ENCODE measurements at regions not wholly inside any gene's neighbourhood (a gene's known extent, or its start where the extent isn't known, plus 50 kb on each side); places are given as distances from the start of the nearest gene placed in this dataset.

GRCh38 chr6:134626086-134626485 is 308.2 kb upstream of the SGK1 start:
- no peaks in the 10 kb centered on the region for H3K36me3 ChIP-seq
- no peaks in the 10 kb centered on the region for H3K4me1 ChIP-seq
- H3K27ac ChIP-seq, result no peak overlapping the region
- no peak for DNase-seq
- TF ChIP-seq EP300 (IDR thresholded peaks at IDR 0.05) (no peak), CTCF (IDR thresholded peaks at IDR 0.05) (no peak), POLR2AphosphoS5 (IDR thresholded peaks at IDR 0.05) (no peak), POLR2A (IDR thresholded peaks at IDR 0.05) (no peak)
- H3K27me3 ChIP-seq, result no peaks in the 10 kb centered on the region
- WGBS, 2 donors, result 43 to 61% methylated on average over 2 of the region's 2 CpGs
- intact Hi-C loops (cut with DNase I), result no loop called here
- H3K9me3 ChIP-seq, result no peaks in the 10 kb centered on the region
- no peak overlapping the region for H3K4me3 ChIP-seq

- no peaks in the 10 kb centered on the region for H3K4me1 ChIP-seq
- H3K9me3 ChIP-seq, result no peaks in the 10 kb centered on the region
- no peaks in the 10 kb centered on the region for H3K27me3 ChIP-seq
- H3K4me3 ChIP-seq, result no peak overlapping the region
- 96% methylated on average over 6 of the region's 6 CpGs for WGBS, 2 donors
- TF ChIP-seq POLR2AphosphoS5 (IDR thresholded peaks at IDR 0.05) (no peak), CTCF (IDR thresholded peaks at IDR 0.05) (no peak), EP300 (IDR thresholded peaks at IDR 0.05) (no peak), POLR2A (IDR thresholded peaks at IDR 0.05) (no peak)
- no peaks in the 10 kb centered on the region for H3K36me3 ChIP-seq
- H3K27ac ChIP-seq, result no peak overlapping the region
- DNase-seq, result no peak
- intact Hi-C loops (cut with DNase I), result no loop called here
These were observed 306.9 kb upstream of the SGK1 start for GRCh38 chr6:134624781-134625180.

GRCh38 chr6:134623401-134623800 is 305.5 kb upstream of the SGK1 start:
- TF ChIP-seq EP300 (IDR thresholded peaks at IDR 0.05) (no peak), POLR2A (IDR thresholded peaks at IDR 0.05) (no peak), POLR2AphosphoS5 (IDR thresholded peaks at IDR 0.05) (no peak), CTCF (IDR thresholded peaks at IDR 0.05) (no peak)
- no peak overlapping the region for H3K4me3 ChIP-seq
- H3K27ac ChIP-seq, result no peak overlapping the region
- no peak for DNase-seq
- no peaks in the 10 kb centered on the region for H3K4me1 ChIP-seq
- 89 to 90% methylated on average over 5 of the region's 5 CpGs for WGBS, 2 donors
- no peaks in the 10 kb centered on the region for H3K9me3 ChIP-seq
- intact Hi-C loops (cut with DNase I), result no loop called here
- no peaks in the 10 kb centered on the region for H3K36me3 ChIP-seq
- no peaks in the 10 kb centered on the region for H3K27me3 ChIP-seq

GRCh38 chr6:134622382-134623173 is 304.7 kb upstream of the SGK1 start:
- no peaks in the 10 kb centered on the region for H3K36me3 ChIP-seq

More at GRCh38 chr6:134622382-134623173, 304.7 kb upstream of the SGK1 start:
- Histone ChIP-seq H3K27me3 (no peaks in the 10 kb centered on the region), H3K27ac (no peak overlapping the region), H3K4me3 (no peak overlapping the region), H3K4me1 (no peaks in the 10 kb centered on the region), H3K9me3 (no peaks in the 10 kb centered on the region)
- intact Hi-C loops (cut with DNase I), result no loop called here
- 91 to 93% methylated on average over 4 of the region's 4 CpGs for WGBS, 2 donors
- no peak for DNase-seq
- TF ChIP-seq POLR2A (IDR thresholded peaks at IDR 0.05), result no peak
- no peak for TF ChIP-seq CTCF (IDR thresholded peaks at IDR 0.05)
- TF ChIP-seq EP300 (IDR thresholded peaks at IDR 0.05), result no peak
- no peak for TF ChIP-seq POLR2AphosphoS5 (IDR thresholded peaks at IDR 0.05)
